IMR-90 (cell line): ENCODE measurements at regions not wholly inside any gene's neighbourhood (a gene's known extent, or its start where the extent isn't known, plus 50 kb on each side); places are given as distances from the start of the nearest gene placed in this dataset.

Source experiments
- ATAC-seq: fragments of 200-7000 bp; cut with Tn5 transposase; 2 replicates; pipeline ENCODE4 v1.9.1; 2020; ENCODE audit warnings: low read depth, mild to moderate bottlenecking, moderate library complexity
- BruUV-seq: library from RNA; stranded (reverse); fragments of 400-500 nt; replicated peaks from 2 replicates; lab custom pipeline; 2021; lab: Mats Ljungman, UMichigan
- CTCF ChIA-PET: fragments of 300-600 bp; formaldehyde crosslinking; extraction: SDS; loops from one replicate; lab custom pipeline; 2021; ENCODE audit warnings: antibody characterized with exemption; lab: Yijun Ruan, JAX
- POLR2A ChIA-PET: fragments of 300-600 bp; sonication (Branson Sonifier 250); formaldehyde crosslinking; loops from one replicate; lab custom pipeline; 2022; ENCODE audit warnings: antibody characterized with exemption; ENCODE audit not compliant: unreplicated experiment; lab: Charles Lee
- DNase-seq: peaks from one replicate; pipeline ENCODE4 v3.0.0; 2013
- H2AFZ ChIP-seq: replicated peaks from 2 replicates; pipeline ENCODE3; 2013; ENCODE audit warnings: low read length, mild to moderate bottlenecking; ENCODE audit not compliant: poor library complexity
- H2AK5ac ChIP-seq: 2 replicates; pipeline ENCODE4 v1.6.1; 2013; ENCODE audit warnings: low read depth, low read length, inconsistent platforms
- H2AK9ac ChIP-seq: replicated peaks from 2 replicates; pipeline ENCODE3; 2013; ENCODE audit warnings: mild to moderate bottlenecking, low read depth, low read length, moderate library complexity; ENCODE audit not compliant: poor library complexity
- H2BK120ac ChIP-seq: 2 replicates; pipeline ENCODE4 v1.6.1; 2013; ENCODE audit warnings: low read depth, low read length, inconsistent platforms
- H2BK15ac ChIP-seq: 3 replicates; pipeline ENCODE4 v1.6.1; 2013; ENCODE audit warnings: low read depth, low read length, inconsistent platforms
- H2BK20ac ChIP-seq: 2 replicates; pipeline ENCODE4 v1.6.1; 2013; ENCODE audit warnings: low read depth, mild to moderate bottlenecking, inconsistent platforms, low read length, moderate library complexity
- H2BK5ac ChIP-seq: 2 replicates; pipeline ENCODE4 v1.6.1; 2013; ENCODE audit warnings: mild to moderate bottlenecking, low read depth, low read length, inconsistent platforms; ENCODE audit not compliant: poor library complexity, severe bottlenecking
- H3K14ac ChIP-seq: replicated peaks from 2 replicates; pipeline ENCODE4 v1.6.1; 2013; ENCODE audit warnings: low read depth, low read length, inconsistent platforms
- H3K18ac ChIP-seq: 2 replicates; pipeline ENCODE4 v1.6.1; 2013; ENCODE audit warnings: low read depth, low read length, control low read depth
- H3K23ac ChIP-seq: 2 replicates; pipeline ENCODE4 v1.6.1; 2013; ENCODE audit warnings: low read depth, low read length, inconsistent platforms
- H3K27ac ChIP-seq: 2 replicates; pipeline ENCODE4 v1.5.1; 2013; ENCODE audit warnings: mild to moderate bottlenecking, control low read depth, low read length; ENCODE audit not compliant: insufficient read depth
- H3K27me3 ChIP-seq: 2 replicates; pipeline ENCODE4 v1.6.1; 2013; ENCODE audit warnings: low read length; ENCODE audit not compliant: control insufficient read depth, insufficient read depth
- H3K36me3 ChIP-seq: 2 replicates; pipeline ENCODE4 v1.6.1; 2013; ENCODE audit warnings: low read length, mixed read lengths; ENCODE audit not compliant: control insufficient read depth, insufficient read depth
- H3K4ac ChIP-seq: 2 replicates; pipeline ENCODE4 v1.6.1; 2013; ENCODE audit warnings: low read depth, low read length, inconsistent platforms
- H3K4me1 ChIP-seq: 2 replicates; pipeline ENCODE4 v1.6.1; 2013; ENCODE audit warnings: low read length, mixed read lengths; ENCODE audit not compliant: control insufficient read depth, insufficient read depth
- H3K4me2 ChIP-seq: 2 replicates; pipeline ENCODE4 v1.6.1; 2013; ENCODE audit warnings: low read depth, mild to moderate bottlenecking, control low read depth, low read length, moderate library complexity
- H3K4me3 ChIP-seq: 2 replicates; pipeline ENCODE4 v1.5.1; 2013; ENCODE audit warnings: low read depth, mild to moderate bottlenecking, control low read depth, low read length, moderate library complexity; ENCODE audit not compliant: insufficient read depth
- H3K56ac ChIP-seq: 2 replicates; pipeline ENCODE4 v1.6.1; 2013; ENCODE audit warnings: low read length, inconsistent platforms; ENCODE audit not compliant: insufficient read depth; ENCODE audit errors: extremely low read depth
- H3K79me1 ChIP-seq, 2 experiments: 2 replicates each; pipeline ENCODE4 v1.6.1; 2013; ENCODE audit warnings: low read length in 2 of 2, inconsistent platforms in 1 of 2, low read depth in 1 of 2
- H3K9ac ChIP-seq: 2 replicates; pipeline ENCODE4 v1.6.1; 2013; ENCODE audit warnings: low read depth, low read length, control low read depth
- H3K9me1 ChIP-seq: 2 replicates; pipeline ENCODE4 v1.6.1; 2013; ENCODE audit warnings: low read length, inconsistent platforms; ENCODE audit not compliant: insufficient read depth
- H3K9me3 ChIP-seq: 2 replicates; pipeline ENCODE4 v1.6.1; 2013; ENCODE audit warnings: low read length; ENCODE audit not compliant: control insufficient read depth, insufficient read depth
- H4K20me1 ChIP-seq: 2 replicates; pipeline ENCODE4 v1.6.1; 2013; ENCODE audit warnings: low read length, inconsistent platforms; ENCODE audit not compliant: insufficient read depth
- H4K5ac ChIP-seq: 2 replicates; pipeline ENCODE4 v1.6.1; 2013; ENCODE audit warnings: mild to moderate bottlenecking, low read depth, low read length, control low read depth
- H4K8ac ChIP-seq, 2 experiments: 2 replicates each; pipeline ENCODE4 v1.6.1; 2013; ENCODE audit warnings: low read depth in 2 of 2, low read length in 2 of 2, control low read depth in 1 of 2, inconsistent platforms in 1 of 2
- H4K91ac ChIP-seq: 2 replicates; pipeline ENCODE4 v1.6.1; 2013; ENCODE audit warnings: low read depth, low read length, inconsistent platforms; ENCODE audit not compliant: insufficient read depth
- CEBPB ChIP-seq: IDR thresholded peaks from 2 replicates; pipeline ENCODE4 v1.6.1; 2012; ENCODE audit warnings: low read depth, low read length, improper control_type of control experiment
- CTCF ChIP-seq: conservative IDR thresholded peaks from 2 replicates; pipeline ENCODE4 v1.5.1; 2012; ENCODE audit warnings: mild to moderate bottlenecking, low read depth, low read length, improper control_type of control experiment
- FOS ChIP-seq: fragments of 150-350 bp; IDR thresholded peaks from 2 replicates; pipeline ENCODE4 v1.6.1; 2016; ENCODE audit warnings: low read depth, low read length
- MAFK ChIP-seq: IDR thresholded peaks from 2 replicates; pipeline ENCODE4 v1.6.1; 2012; ENCODE audit warnings: low read depth, low read length, improper control_type of control experiment
- NFE2L2 ChIP-seq: fragments of 150-350 bp; IDR thresholded peaks from 2 replicates; pipeline ENCODE4 v1.6.1; 2016; ENCODE audit warnings: low read depth, mild to moderate bottlenecking, low read length
- RAD21 ChIP-seq: IDR thresholded peaks from 2 replicates; pipeline ENCODE4 v1.6.1; 2012; ENCODE audit warnings: low read length, improper control_type of control experiment
- RCOR1 ChIP-seq: IDR thresholded peaks from 2 replicates; pipeline ENCODE4 v1.6.1; 2012; ENCODE audit warnings: mild to moderate bottlenecking, low read length, improper control_type of control experiment; ENCODE audit not compliant: insufficient replicate concordance
- USF2 ChIP-seq: fragments of 150-350 bp; IDR thresholded peaks from 2 replicates; pipeline ENCODE4 v1.6.1; 2017; ENCODE audit warnings: mild to moderate bottlenecking, antibody characterized with exemption, low read length, low read depth
- WGBS, 2 experiments: methylation state at CpG; one replicate each; pipeline versions ENCODE4 v1.1.5 to v1.1.7; 2013; ENCODE audit warnings: missing lambda C conversion rate in 2 of 2; ENCODE audit not compliant: insufficient read length in 1 of 2; ENCODE audit errors: extremely low coverage in 2 of 2; 5-methylcytosine and 5-hydroxymethylcytosine counted together
- dilution Hi-C: fragments of 300-500 bp; cut with HindIII; formaldehyde crosslinking; loops from one replicate; pipeline ENCODE4 v1.14.3; 2018; ENCODE audit warnings: low sequenced_read_pairs; ENCODE audit not compliant: unreplicated experiment
- in situ Hi-C: fragments of 300-500 bp; cut with MboI; formaldehyde crosslinking; loops from 3 replicates; pipeline ENCODE4 v1.14.3; 2019; ENCODE audit warnings: low sequenced_read_pairs, inconsistent platforms, mixed read lengths
- intact Hi-C: fragments of 100-400 bp; cut with micrococcal nuclease; formaldehyde crosslinking; loops from 2 replicates; pipeline ENCODE4 v1.10.0; 2022

- H3K27me3 ChIP-seq: no peaks in the 10 kb centered on the region
- no peak overlapping the region for H3K27ac ChIP-seq
- no peak overlapping the region for H3K23ac ChIP-seq
- ChIA-PET CTCF (no interaction called here), POLR2A (no interaction called here)
- no peak for TF ChIP-seq FOS
- TF ChIP-seq CTCF: no peak
- TF ChIP-seq NFE2L2: no peak
- peak; percentile 69 for TF ChIP-seq CEBPB
- no peak for TF ChIP-seq RAD21
- no peak for TF ChIP-seq USF2
- no peak for TF ChIP-seq MAFK
- TF ChIP-seq RCOR1: no peak
- H4K20me1 ChIP-seq: no peaks in the 10 kb centered on the region
- no peak overlapping the region for H4K8ac ChIP-seq
- no peak overlapping the region for H3K4ac ChIP-seq
- H2BK20ac ChIP-seq: no peak overlapping the region
- no peak overlapping the region for H3K4me3 ChIP-seq
- ATAC-seq (no peak), DNase-seq (no peak)
- H2AK5ac ChIP-seq: no peak overlapping the region
- no peak overlapping the region for H3K4me2 ChIP-seq
- no peak overlapping the region for H4K91ac ChIP-seq
- BruUV-seq: no TSS peak
- H2BK120ac ChIP-seq: no peak overlapping the region
- dilution Hi-C loops: no loop called here
- no peak overlapping the region for H4K5ac ChIP-seq
- H3K9ac ChIP-seq: no peak overlapping the region
- no peaks in the 10 kb centered on the region for H3K9me3 ChIP-seq
- H3K4me1 ChIP-seq: no peaks in the 10 kb centered on the region
- H2BK5ac ChIP-seq: no peak overlapping the region
- H2AK9ac ChIP-seq: no peak overlapping the region
- in situ Hi-C loops: loop anchor here (25.0 kb wide), 1 partner anchor 93 kb away; no protein-coding TSS in a partner anchor
- no peak overlapping the region for H3K18ac ChIP-seq
- H2BK15ac ChIP-seq: no peak overlapping the region
- H3K36me3 ChIP-seq: no peaks in the 10 kb centered on the region
- no peak overlapping the region for H3K14ac ChIP-seq
- no peak overlapping the region for H3K56ac ChIP-seq
- H2AFZ ChIP-seq: no peak overlapping the region
- intact Hi-C loops: no loop called here
- no peaks in the 10 kb centered on the region for H3K79me1 ChIP-seq
- H3K9me1 ChIP-seq: no peaks in the 10 kb centered on the region
- no CpG with 5 or more reads among the region's 3 CpGs for WGBS, 2 experiments
Measured at GRCh38 chrX:67480789-67481188, 63.0 kb upstream of the AR start.
